Natural killer cell (primary cell): ENCODE measurements at regions not wholly inside any gene's neighbourhood (a gene's known extent, or its start where the extent isn't known, plus 50 kb on each side); places are given as distances from the start of the nearest gene placed in this dataset.

Experiments used
- ATAC-seq, 3 donors: fragments of 150-1000 bp in 2 of 3; fragments of 200-7000 bp in 1 of 3; cut with Tn5 transposase; 1 replicate in 1 of 3; 2 replicates in 2 of 3; pipeline ENCODE4 v1.10.0; 2021; ENCODE audit warnings: mild to moderate bottlenecking in 2 of 3, moderate library complexity in 2 of 3
- DNase-seq, 2 donors: peaks; one replicate each; pipeline versions ENCODE4 v3.0.0 to v3.0.0-alpha.2; 2013 to 2021; ENCODE audit warnings: mixed read lengths in 1 of 2
- H3K27ac ChIP-seq: one replicate; pipeline ENCODE4 v1.5.1; 2013; ENCODE audit warnings: mild to moderate bottlenecking, low read length
- H3K27me3 ChIP-seq: one replicate; pipeline ENCODE4 v1.6.1; 2013; ENCODE audit warnings: low read length; ENCODE audit not compliant: control insufficient read depth, insufficient read depth
- H3K36me3 ChIP-seq: one replicate; pipeline ENCODE4 v1.6.1; 2013; ENCODE audit warnings: low read length; ENCODE audit not compliant: control insufficient read depth, insufficient read depth
- H3K4me1 ChIP-seq: one replicate; pipeline ENCODE4 v1.6.1; 2013; ENCODE audit warnings: low read length; ENCODE audit not compliant: control insufficient read depth, insufficient read depth
- H3K4me3 ChIP-seq: one replicate; pipeline ENCODE4 v1.5.1; 2013; ENCODE audit warnings: low read length
- H3K9me3 ChIP-seq: one replicate; pipeline ENCODE4 v1.6.1; 2013; ENCODE audit warnings: low read length; ENCODE audit not compliant: control insufficient read depth, insufficient read depth
- H3K27ac Mint-ChIP-seq, 2 donors: one replicate each; pipeline ENCODE4 v1.8.0; 2022; ENCODE audit warnings: mild to moderate bottlenecking in 2 of 2, mixed read lengths in 2 of 2, moderate library complexity in 1 of 2
- H3K27me3 Mint-ChIP-seq, 2 donors: one replicate each; pipeline ENCODE4 v1.8.0; 2022; ENCODE audit warnings: low read depth in 2 of 2, mixed read lengths in 2 of 2
- H3K36me3 Mint-ChIP-seq: one replicate; pipeline ENCODE4 v1.8.0; 2022; ENCODE audit warnings: mixed read lengths
- H3K4me1 Mint-ChIP-seq, 2 donors: one replicate each; pipeline ENCODE4 v1.8.0; 2022; ENCODE audit warnings: mixed read lengths in 2 of 2
- H3K4me3 Mint-ChIP-seq: one replicate; pipeline ENCODE4 v1.8.0; 2022; ENCODE audit warnings: mild to moderate bottlenecking, moderate library complexity, mixed read lengths
- H3K9me3 Mint-ChIP-seq, 2 donors: one replicate each; pipeline ENCODE4 v1.8.0; 2022; ENCODE audit warnings: mixed read lengths in 2 of 2
- WGBS: methylation state at CpG from one replicate; pipeline ENCODE4 v1.1.7; 2013; ENCODE audit warnings: missing lambda C conversion rate; ENCODE audit not compliant: insufficient coverage; 5-methylcytosine and 5-hydroxymethylcytosine counted together
- intact Hi-C: fragments of 100-400 bp; cut with micrococcal nuclease; formaldehyde crosslinking; loops from one replicate; pipeline ENCODE4 v1.14.2; 2022
- TF ChIP-seq, protein P1 (sequence below): fragments of 200-600 bp; IDR thresholded peaks from one replicate; pipeline ENCODE4 v1.8.0; 2022; ENCODE audit warnings: antibody characterized with exemption

DNA sequence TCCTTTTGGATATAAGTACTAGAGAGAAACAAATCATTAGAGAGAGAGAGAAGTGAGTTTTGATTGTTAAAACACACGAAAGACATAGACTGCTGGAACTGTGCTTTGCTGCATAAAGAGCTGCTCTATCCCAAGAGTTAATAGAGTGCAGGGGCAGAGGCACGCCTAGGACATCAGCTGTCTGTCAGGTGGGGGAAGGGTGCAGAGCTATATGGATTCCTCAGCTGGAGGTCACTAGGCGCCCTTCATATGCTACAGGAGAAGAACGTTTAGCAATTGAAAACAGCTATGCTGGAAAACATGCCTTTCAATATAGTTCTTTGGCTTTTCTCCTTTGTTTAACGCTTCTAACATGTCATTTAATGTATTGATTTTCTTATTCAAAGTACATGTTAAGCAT, 169.0 kb upstream of the MCHR2 start:
- Histone ChIP-seq H3K4me1 (no peaks in the 10 kb centered on the region), H3K36me3 (no peaks in the 10 kb centered on the region), H3K4me3 (no peak overlapping the region), H3K27me3 (no peaks in the 10 kb centered on the region), H3K9me3 (no peaks in the 10 kb centered on the region), H3K27ac (no peak overlapping the region)
- H3K4me1 Mint-ChIP-seq, result no peaks in the 10 kb centered on the region
- intact Hi-C loops, result no loop called here
- WGBS, result 36% methylated on average over 4 of the region's 5 CpGs
- peaks cover 0 to 2% of the 10 kb centered on the region in 2 donors for H3K9me3 Mint-ChIP-seq
- no peaks in the 10 kb centered on the region for H3K36me3 Mint-ChIP-seq
- H3K27me3 Mint-ChIP-seq, result no peaks in the 10 kb centered on the region
- ATAC-seq (no peak), DNase-seq (no peak)
- H3K27ac Mint-ChIP-seq, result no peak overlapping the region
- no peak overlapping the region for H3K4me3 Mint-ChIP-seq
- TF ChIP-seq, protein P1, sequence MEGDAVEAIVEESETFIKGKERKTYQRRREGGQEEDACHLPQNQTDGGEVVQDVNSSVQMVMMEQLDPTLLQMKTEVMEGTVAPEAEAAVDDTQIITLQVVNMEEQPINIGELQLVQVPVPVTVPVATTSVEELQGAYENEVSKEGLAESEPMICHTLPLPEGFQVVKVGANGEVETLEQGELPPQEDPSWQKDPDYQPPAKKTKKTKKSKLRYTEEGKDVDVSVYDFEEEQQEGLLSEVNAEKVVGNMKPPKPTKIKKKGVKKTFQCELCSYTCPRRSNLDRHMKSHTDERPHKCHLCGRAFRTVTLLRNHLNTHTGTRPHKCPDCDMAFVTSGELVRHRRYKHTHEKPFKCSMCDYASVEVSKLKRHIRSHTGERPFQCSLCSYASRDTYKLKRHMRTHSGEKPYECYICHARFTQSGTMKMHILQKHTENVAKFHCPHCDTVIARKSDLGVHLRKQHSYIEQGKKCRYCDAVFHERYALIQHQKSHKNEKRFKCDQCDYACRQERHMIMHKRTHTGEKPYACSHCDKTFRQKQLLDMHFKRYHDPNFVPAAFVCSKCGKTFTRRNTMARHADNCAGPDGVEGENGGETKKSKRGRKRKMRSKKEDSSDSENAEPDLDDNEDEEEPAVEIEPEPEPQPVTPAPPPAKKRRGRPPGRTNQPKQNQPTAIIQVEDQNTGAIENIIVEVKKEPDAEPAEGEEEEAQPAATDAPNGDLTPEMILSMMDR, result no peak

DNA sequence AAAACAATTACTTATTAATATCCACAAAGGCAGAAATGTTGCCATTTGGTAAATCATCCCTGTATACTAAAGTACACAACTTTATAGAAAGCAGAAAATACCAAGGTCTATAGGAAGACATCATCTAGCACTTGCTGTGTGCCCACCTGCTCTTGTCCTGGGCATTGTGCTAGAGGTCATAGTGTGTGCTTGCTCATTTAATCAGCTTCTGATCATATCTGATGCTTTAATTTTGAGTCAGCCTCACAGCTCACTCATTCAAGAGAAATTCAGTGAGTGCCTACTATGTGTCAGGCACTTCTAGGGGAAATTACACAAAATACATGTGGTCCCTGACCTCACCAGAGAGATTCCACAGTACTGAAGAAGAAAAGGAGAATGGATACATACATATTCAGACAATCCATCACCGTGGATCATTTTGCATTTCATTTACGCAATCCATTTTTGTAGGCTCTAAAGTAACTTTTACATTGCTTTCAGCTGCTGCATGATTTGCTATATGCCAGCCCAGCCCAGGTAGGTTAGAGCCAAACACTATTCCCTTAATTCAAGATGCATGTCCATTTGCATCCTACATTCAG, 167.9 kb upstream of the MCHR2 start:
- ATAC-seq (no peak), DNase-seq (no peak)
- Histone ChIP-seq H3K4me3 (no peak overlapping the region), H3K27me3 (no peaks in the 10 kb centered on the region), H3K36me3 (no peaks in the 10 kb centered on the region), H3K27ac (no peak overlapping the region), H3K9me3 (no peaks in the 10 kb centered on the region), H3K4me1 (no peaks in the 10 kb centered on the region)
- Mint-ChIP-seq H3K4me1 (no peaks in the 10 kb centered on the region), H3K27ac (no peak overlapping the region), H3K36me3 (no peaks in the 10 kb centered on the region), H3K9me3 (peaks cover 0 to 4% of the 10 kb centered on the region in 2 donors), H3K27me3 (no peaks in the 10 kb centered on the region), H3K4me3 (no peak overlapping the region)
- WGBS, result 86% methylated on average over 2 of the region's 2 CpGs
- TF ChIP-seq, protein P1, result no peak
- intact Hi-C loops, result no loop called here

DNA sequence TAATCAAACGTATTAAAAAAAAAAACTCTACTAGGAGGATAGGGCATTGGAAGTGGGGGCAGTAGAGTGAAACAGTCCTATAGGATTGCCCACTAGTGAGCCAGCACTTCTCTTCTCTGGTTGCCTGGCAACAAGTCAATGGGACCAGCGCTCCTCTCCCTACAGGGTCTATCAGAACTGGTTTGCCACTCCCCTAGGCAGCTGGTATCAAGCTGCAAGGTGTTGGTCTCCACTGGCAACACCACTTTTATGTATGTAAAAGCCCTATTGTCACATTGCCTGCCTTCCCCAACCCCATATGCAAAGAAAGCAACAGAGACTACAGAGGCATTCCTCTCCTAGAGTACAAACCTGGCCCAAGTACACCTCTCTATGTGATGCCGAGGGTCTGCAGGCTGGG, 166.9 kb upstream of the MCHR2 start:
- H3K4me1 Mint-ChIP-seq, result no peaks in the 10 kb centered on the region
- ATAC-seq (no peak), DNase-seq (no peak)
- no peaks in the 10 kb centered on the region for H3K9me3 ChIP-seq
- no peaks in the 10 kb centered on the region for H3K36me3 ChIP-seq
- no peaks in the 10 kb centered on the region for H3K36me3 Mint-ChIP-seq
- no peak overlapping the region for H3K4me3 Mint-ChIP-seq
- H3K27me3 Mint-ChIP-seq, result no peaks in the 10 kb centered on the region
- no peak overlapping the region for H3K27ac Mint-ChIP-seq
- no peak overlapping the region for H3K27ac ChIP-seq
- H3K4me3 ChIP-seq, result no peak overlapping the region
- TF ChIP-seq, protein P1, result no peak
- WGBS, result 56% methylated on average over 2 of the region's 3 CpGs
- intact Hi-C loops, result no loop called here
- H3K27me3 ChIP-seq, result no peaks in the 10 kb centered on the region
- H3K9me3 Mint-ChIP-seq, result peaks cover 0 to 6% of the 10 kb centered on the region in 2 donors
- H3K4me1 ChIP-seq, result no peaks in the 10 kb centered on the region

DNA sequence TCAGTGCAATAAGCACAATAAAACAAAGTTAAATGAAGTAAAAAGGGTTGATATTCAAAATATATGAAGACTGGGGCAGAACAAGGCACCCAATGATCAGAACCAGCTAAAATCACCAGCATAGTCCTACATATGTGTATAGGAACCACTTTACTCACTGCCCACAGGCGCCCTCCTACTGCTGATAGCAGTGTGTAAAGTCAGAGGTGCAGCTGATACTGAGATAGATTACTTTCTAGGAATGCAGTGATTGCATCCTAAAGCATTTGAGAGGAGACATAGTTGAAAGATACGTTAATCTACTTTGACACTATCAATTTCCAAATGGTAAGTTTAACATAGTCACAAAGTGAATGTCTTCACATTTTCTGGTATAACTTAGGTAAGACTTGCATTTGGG, 161.1 kb upstream of the MCHR2 start:
- Histone ChIP-seq H3K27me3 (no peaks in the 10 kb centered on the region), H3K4me1 (no peaks in the 10 kb centered on the region), H3K4me3 (no peak overlapping the region), H3K27ac (no peak overlapping the region), H3K36me3 (no peaks in the 10 kb centered on the region), H3K9me3 (no peaks in the 10 kb centered on the region)
- peaks cover 0 to 6% of the 10 kb centered on the region in 2 donors for H3K9me3 Mint-ChIP-seq
- no peaks in the 10 kb centered on the region for H3K36me3 Mint-ChIP-seq
- H3K4me1 Mint-ChIP-seq, result no peaks in the 10 kb centered on the region
- DNase-seq, result no peak
- no peaks in the 10 kb centered on the region for H3K27me3 Mint-ChIP-seq
- no peak overlapping the region for H3K4me3 Mint-ChIP-seq
- TF ChIP-seq, protein P1, result no peak
- H3K27ac Mint-ChIP-seq, result no peak overlapping the region
- intact Hi-C loops, result no loop called here
- no peak for ATAC-seq
- WGBS, result 83% methylated on average over 2 of the region's 2 CpGs
